WTC11 (cell line): ENCODE measurements at regions not wholly inside any gene's neighbourhood (a gene's known extent, or its start where the extent isn't known, plus 50 kb on each side); places are given as distances from the start of the nearest gene placed in this dataset.

Experiments used
- ATAC-seq: fragments of 200-7000 bp; cut with Tn5 transposase; 2 replicates; pipeline ENCODE4 v1.10.0; 2021; ENCODE audit warnings: mild to moderate bottlenecking, moderate library complexity
- CTCF ChIA-PET: fragments of 300-600 bp; sonication (Branson Sonifier 250); formaldehyde crosslinking; loops from one replicate; lab custom pipeline; 2021; ENCODE audit warnings: antibody characterized with exemption; lab: Charles Lee
- POLR2A ChIA-PET: fragments of 350-600 bp; sonication (Branson Sonifier 250); formaldehyde crosslinking; loops from one replicate; lab custom pipeline; 2021; ENCODE audit warnings: antibody characterized with exemption; lab: Charles Lee
- DNase-seq: peaks from one replicate; pipeline ENCODE4 v3.0.0; 2021; ENCODE audit warnings: low spot score
- H3K27ac Mint-ChIP-seq: 2 replicates; pipeline ENCODE4 v1.8.0; 2021; ENCODE audit warnings: mixed read lengths
- H3K27me3 Mint-ChIP-seq: 2 replicates; pipeline ENCODE4 v1.8.0; 2021; ENCODE audit warnings: low read depth, mild to moderate bottlenecking, moderate library complexity, mixed read lengths
- H3K36me3 Mint-ChIP-seq: 2 replicates; pipeline ENCODE4 v1.8.0; 2021; ENCODE audit warnings: mixed read lengths
- H3K4me1 Mint-ChIP-seq: 2 replicates; pipeline ENCODE4 v1.8.0; 2022; ENCODE audit warnings: mixed read lengths
- H3K4me3 Mint-ChIP-seq: 2 replicates; pipeline ENCODE4 v1.8.0; 2021; ENCODE audit warnings: mild to moderate bottlenecking, moderate library complexity, mixed read lengths
- H3K9me3 Mint-ChIP-seq: 2 replicates; pipeline ENCODE4 v1.8.0; 2021; ENCODE audit warnings: mixed read lengths
- ATF1 ChIP-seq: sonication (generic); formaldehyde crosslinking; IDR thresholded peaks from 2 replicates; pipeline ENCODE4 v1.8.1; 2023; ENCODE audit warnings: mild to moderate bottlenecking, moderate library complexity, missing genetic modification reagents
- CTCF ChIP-seq: fragments of 200-600 bp; IDR thresholded peaks from 2 replicates; pipeline ENCODE4 v1.8.0; 2022; ENCODE audit warnings: antibody characterized with exemption
- EMX1 ChIP-seq: fragments of 250-450 bp; sonication (Bioruptor Pico); IDR thresholded peaks from 2 replicates; pipeline ENCODE4 v1.8.0; 2021; ENCODE audit warnings: mild to moderate bottlenecking
- IRF2 ChIP-seq: sonication (generic); formaldehyde crosslinking; IDR thresholded peaks from 2 replicates; pipeline ENCODE4 v1.8.0; 2022; ENCODE audit warnings: low read depth, missing genetic modification reagents, borderline replicate concordance
- KAT7 ChIP-seq: sonication (generic); formaldehyde crosslinking; IDR thresholded peaks from 2 replicates; pipeline ENCODE4 v1.8.1; 2023; ENCODE audit warnings: missing genetic modification reagents, mild to moderate bottlenecking, borderline replicate concordance
- NFE2L1 ChIP-seq: sonication (generic); formaldehyde crosslinking; IDR thresholded peaks from 2 replicates; pipeline ENCODE4 v1.8.1; 2023; ENCODE audit warnings: missing genetic modification reagents
- SMAD3 ChIP-seq: sonication (generic); formaldehyde crosslinking; IDR thresholded peaks from 2 replicates; pipeline ENCODE4 v1.8.0; 2022; ENCODE audit warnings: missing genetic modification reagents, mild to moderate bottlenecking, borderline replicate concordance
- SP1 ChIP-seq: sonication (generic); formaldehyde crosslinking; conservative IDR thresholded peaks from 2 replicates; pipeline ENCODE4 v1.8.1; 2022; ENCODE audit warnings: missing genetic modification reagents
- ZNF416 ChIP-seq: fragments of 250-450 bp; sonication (Bioruptor Pico); IDR thresholded peaks from 2 replicates; pipeline ENCODE4 v1.9.0; 2021; ENCODE audit warnings: mild to moderate bottlenecking, inconsistent platforms
- TF ChIP-seq, protein P1 (sequence below): fragments of 250-450 bp; sonication (Bioruptor Pico); conservative IDR thresholded peaks from 2 replicates; pipeline ENCODE4 v1.9.0; 2021; ENCODE audit warnings: mild to moderate bottlenecking
- TF ChIP-seq, protein P2 (sequence below): fragments of 250-450 bp; sonication (Bioruptor Pico); IDR thresholded peaks from 2 replicates; pipeline ENCODE4 v1.9.0; 2021; ENCODE audit warnings: mild to moderate bottlenecking, borderline replicate concordance

- POLR2A ChIA-PET, result no interaction called here
- H3K27me3 Mint-ChIP-seq, result no peaks in the 10 kb centered on the region
- no peak overlapping the region for H3K27ac Mint-ChIP-seq
- peaks cover under 1% of the 10 kb centered on the region for H3K4me1 Mint-ChIP-seq
- H3K9me3 Mint-ChIP-seq, result peaks cover 6% of the 10 kb centered on the region; the same call in 1 of the 2 replicates
- H3K36me3 Mint-ChIP-seq, result no peaks in the 10 kb centered on the region
- TF ChIP-seq IRF2 (CRISPR knock-in tag), result no peak
- TF ChIP-seq ZNF416 (CRISPR knock-in tag), result no peak
- TF ChIP-seq SMAD3 (CRISPR knock-in tag), result no peak
- TF ChIP-seq NFE2L1 (CRISPR knock-in tag), result no peak
- TF ChIP-seq, all 79 proteins: peak for 0
- CTCF ChIA-PET, result interaction anchor here (1.1 to 1.4 kb wide), 3 partner anchors 48 to 69 kb away, joined by 3 to 7 read pairs (median 5); no protein-coding TSS in a partner anchor
- ATAC-seq, result peak; percentile 38; the same call in 1 of the 2 replicates
- no peak overlapping the region for H3K4me3 Mint-ChIP-seq
- DNase-seq, result no peak
Measured at GRCh38 chr1:182149411-182149965, 88.0 kb upstream of the ZNF648 start.

DNA sequence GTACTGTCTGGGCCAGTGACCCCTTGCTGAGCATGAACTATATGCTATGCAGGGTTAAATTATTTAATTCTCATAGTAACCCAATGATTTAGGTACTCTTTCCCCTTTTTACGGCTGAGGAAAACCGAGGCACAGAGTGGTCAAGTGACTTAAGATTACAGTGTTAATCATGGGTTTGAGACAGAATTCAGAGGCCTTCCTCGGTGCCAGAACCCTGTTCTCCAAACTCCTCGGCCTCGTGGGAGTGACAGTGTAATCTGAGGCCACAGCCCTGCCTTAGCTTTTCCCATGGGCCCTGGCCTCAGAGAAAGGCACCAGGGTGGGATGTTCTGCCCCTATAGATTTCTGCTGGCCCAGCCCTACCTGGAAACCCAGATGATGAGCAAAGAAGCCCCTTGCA lies 86.4 kb upstream of the ZNF648 start:
- Mint-ChIP-seq H3K4me1 (peaks cover 16% of the 10 kb centered on the region), H3K27me3 (no peaks in the 10 kb centered on the region), H3K4me3 (no peak overlapping the region), H3K36me3 (no peaks in the 10 kb centered on the region), H3K27ac (no peak overlapping the region), H3K9me3 (no peaks in the 10 kb centered on the region)
- CTCF ChIA-PET, result no interaction called here
- POLR2A ChIA-PET, result no interaction called here
- no peak for TF ChIP-seq CTCF
- TF ChIP-seq KAT7, result no peak
- TF ChIP-seq SP1, result no peak
- TF ChIP-seq ATF1, result no peak
- no peak for TF ChIP-seq EMX1
- DNase-seq (no peak), ATAC-seq (no peak)

GRCh38 chr1:182147136-182147820 lies 85.8 kb upstream of the ZNF648 start:
- Mint-ChIP-seq H3K9me3 (no peaks in the 10 kb centered on the region), H3K4me1 (peaks cover 19% of the 10 kb centered on the region), H3K27me3 (no peaks in the 10 kb centered on the region), H3K36me3 (no peaks in the 10 kb centered on the region), H3K27ac (no peak overlapping the region), H3K4me3 (no peak overlapping the region)
- TF ChIP-seq CTCF, result no peak
- TF ChIP-seq, protein P1, sequence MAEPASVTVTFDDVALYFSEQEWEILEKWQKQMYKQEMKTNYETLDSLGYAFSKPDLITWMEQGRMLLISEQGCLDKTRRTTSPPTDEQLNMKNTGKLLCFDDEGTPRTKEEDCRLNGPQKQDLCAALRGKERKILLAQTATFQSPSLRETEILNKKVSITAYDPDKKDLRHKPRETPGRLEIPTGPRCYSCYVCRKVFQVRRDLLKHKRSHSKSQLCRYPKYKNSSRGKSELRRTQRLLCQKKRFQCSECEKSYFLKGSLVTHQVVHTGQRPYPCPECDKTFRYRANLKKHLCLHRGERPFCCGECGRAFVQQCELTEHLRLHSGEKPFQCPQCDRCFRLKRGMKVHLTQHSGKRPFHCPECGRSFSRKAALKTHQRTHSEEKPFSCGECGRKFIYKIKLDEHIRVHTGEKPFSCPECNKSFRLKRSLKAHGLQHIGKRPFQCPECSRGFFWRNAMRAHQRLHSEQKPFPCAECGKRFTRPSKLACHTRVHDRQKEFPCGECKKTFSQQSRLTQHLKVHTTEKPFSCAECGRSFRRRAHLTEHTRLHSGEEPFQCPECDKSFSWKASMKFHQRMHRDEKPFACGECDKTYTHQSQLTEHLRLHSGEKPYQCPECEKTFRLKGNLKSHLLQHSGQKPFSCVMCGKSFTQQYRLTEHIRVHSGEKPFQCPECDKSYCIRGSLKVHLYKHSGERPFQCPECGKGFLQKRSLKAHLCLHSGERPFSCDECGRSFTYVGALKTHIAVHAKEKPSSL (CRISPR knock-in tag), result no peak
- TF ChIP-seq, protein P2, sequence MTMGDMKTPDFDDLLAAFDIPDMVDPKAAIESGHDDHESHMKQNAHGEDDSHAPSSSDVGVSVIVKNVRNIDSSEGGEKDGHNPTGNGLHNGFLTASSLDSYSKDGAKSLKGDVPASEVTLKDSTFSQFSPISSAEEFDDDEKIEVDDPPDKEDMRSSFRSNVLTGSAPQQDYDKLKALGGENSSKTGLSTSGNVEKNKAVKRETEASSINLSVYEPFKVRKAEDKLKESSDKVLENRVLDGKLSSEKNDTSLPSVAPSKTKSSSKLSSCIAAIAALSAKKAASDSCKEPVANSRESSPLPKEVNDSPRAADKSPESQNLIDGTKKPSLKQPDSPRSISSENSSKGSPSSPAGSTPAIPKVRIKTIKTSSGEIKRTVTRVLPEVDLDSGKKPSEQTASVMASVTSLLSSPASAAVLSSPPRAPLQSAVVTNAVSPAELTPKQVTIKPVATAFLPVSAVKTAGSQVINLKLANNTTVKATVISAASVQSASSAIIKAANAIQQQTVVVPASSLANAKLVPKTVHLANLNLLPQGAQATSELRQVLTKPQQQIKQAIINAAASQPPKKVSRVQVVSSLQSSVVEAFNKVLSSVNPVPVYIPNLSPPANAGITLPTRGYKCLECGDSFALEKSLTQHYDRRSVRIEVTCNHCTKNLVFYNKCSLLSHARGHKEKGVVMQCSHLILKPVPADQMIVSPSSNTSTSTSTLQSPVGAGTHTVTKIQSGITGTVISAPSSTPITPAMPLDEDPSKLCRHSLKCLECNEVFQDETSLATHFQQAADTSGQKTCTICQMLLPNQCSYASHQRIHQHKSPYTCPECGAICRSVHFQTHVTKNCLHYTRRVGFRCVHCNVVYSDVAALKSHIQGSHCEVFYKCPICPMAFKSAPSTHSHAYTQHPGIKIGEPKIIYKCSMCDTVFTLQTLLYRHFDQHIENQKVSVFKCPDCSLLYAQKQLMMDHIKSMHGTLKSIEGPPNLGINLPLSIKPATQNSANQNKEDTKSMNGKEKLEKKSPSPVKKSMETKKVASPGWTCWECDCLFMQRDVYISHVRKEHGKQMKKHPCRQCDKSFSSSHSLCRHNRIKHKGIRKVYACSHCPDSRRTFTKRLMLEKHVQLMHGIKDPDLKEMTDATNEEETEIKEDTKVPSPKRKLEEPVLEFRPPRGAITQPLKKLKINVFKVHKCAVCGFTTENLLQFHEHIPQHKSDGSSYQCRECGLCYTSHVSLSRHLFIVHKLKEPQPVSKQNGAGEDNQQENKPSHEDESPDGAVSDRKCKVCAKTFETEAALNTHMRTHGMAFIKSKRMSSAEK (CRISPR knock-in tag), result no peak
- CTCF ChIA-PET, result no interaction called here
- no peak for DNase-seq
- POLR2A ChIA-PET, result no interaction called here
- ATAC-seq, result no peak
